ENCODE measurements at regions not wholly inside any gene's neighbourhood (a gene's known extent, or its start where the extent isn't known, plus 50 kb on each side); places are given as distances from the start of the nearest gene placed in this dataset.
A peak's percentile ranks its signal among the peaks of the same experiment; 100 is the strongest.

- no peak overlapping the region for H3K27ac ChIP-seq
- DNase-seq (ENCODE audit: low spot score) = no peak
- ChIA-PET CTCF (no interaction called here), POLR2A (ENCODE audit: low non-redundant PET) (no interaction called here)
- no peak for TF ChIP-seq CTCF (conservative IDR thresholded peaks at IDR 0.05; ENCODE audit: low read depth)
Measured at GRCh38 chr10:44011603-44011981, 362.9 kb upstream of the ZNF32 start.

- ChIA-PET CTCF (no interaction called here), POLR2A (ENCODE audit: low non-redundant PET) (no interaction called here)
- no peak overlapping the region for H3K27ac ChIP-seq
- no peak for TF ChIP-seq CTCF (conservative IDR thresholded peaks at IDR 0.05; ENCODE audit: low read depth)
- peak; percentile 4 for DNase-seq (ENCODE audit: low spot score)
Measured at GRCh38 chr10:44010873-44011602, 362.4 kb upstream of the ZNF32 start.

GRCh38 chr10:44009891-44010632 lies 361.4 kb upstream of the ZNF32 start:
- ChIA-PET CTCF (no interaction called here), POLR2A (ENCODE audit: low non-redundant PET) (no interaction called here)
- TF ChIP-seq CTCF (conservative IDR thresholded peaks at IDR 0.05; ENCODE audit: low read depth) = no peak
- H3K27ac ChIP-seq = no peak overlapping the region
- DNase-seq (ENCODE audit: low spot score) = no peak

- no peak overlapping the region for H3K27ac ChIP-seq
- DNase-seq (ENCODE audit: low spot score) = no peak
- CTCF ChIA-PET = no interaction called here
- no peak for TF ChIP-seq CTCF (conservative IDR thresholded peaks at IDR 0.05; ENCODE audit: low read depth)
- POLR2A ChIA-PET (ENCODE audit: low non-redundant PET) = interaction anchor here (0.5 kb wide), 1 partner anchor 40 kb away, joined by 4 read pairs; no protein-coding TSS in a partner anchor
Measured at GRCh38 chr10:44008917-44009709, 360.4 kb upstream of the ZNF32 start.

GRCh38 chr10:44008270-44008916 lies 359.7 kb upstream of the ZNF32 start:
- CTCF ChIA-PET = no interaction called here
- no peak for TF ChIP-seq CTCF (conservative IDR thresholded peaks at IDR 0.05; ENCODE audit: low read depth)
- no peak for DNase-seq (ENCODE audit: low spot score)

GRCh38 chr10:44006771-44007170 lies 358.1 kb upstream of the ZNF32 start:
- H3K27ac ChIP-seq = no peak overlapping the region
- DNase-seq (ENCODE audit: low spot score) = no peak
- ChIA-PET CTCF (no interaction called here), POLR2A (ENCODE audit: low non-redundant PET) (no interaction called here)
- no peak for TF ChIP-seq CTCF (conservative IDR thresholded peaks at IDR 0.05; ENCODE audit: low read depth)

More at GRCh38 chr10:44008270-44008916, 359.7 kb upstream of the ZNF32 start:
- H3K27ac ChIP-seq = no peak overlapping the region
- POLR2A ChIA-PET (ENCODE audit: low non-redundant PET) = interaction anchor here (0.5 kb wide), 1 partner anchor 40 kb away, joined by 4 read pairs; no protein-coding TSS in a partner anchor
